Left lung (tissue), 4 donors: ENCODE measurements at regions not wholly inside any gene's neighbourhood (a gene's known extent, or its start where the extent isn't known, plus 50 kb on each side); places are given as distances from the start of the nearest gene placed in this dataset.

Source experiments
- ATAC-seq: fragments of 200-7000 bp; cut with Tn5 transposase; one replicate; pipeline ENCODE4 v1.9.1; 2020; ENCODE audit warnings: moderate library complexity
- DNase-seq, 4 donors: peaks; one replicate each; pipeline ENCODE4 v3.0.0-alpha.2; 2013 to 2020
- H3K27ac ChIP-seq, 2 donors: fragments of 200-600 bp; sonication (generic) in 1 of 2; one replicate each; pipeline versions ENCODE4 v1.5.0 to v1.8.0; 2020 to 2021
- H3K27me3 ChIP-seq, 2 donors: fragments of 200-600 bp; sonication (generic) in 1 of 2; one replicate each; pipeline versions ENCODE4 v1.5.0 to v1.8.0; 2020 to 2021
- H3K36me3 ChIP-seq, 2 donors: fragments of 200-600 bp; sonication (generic) in 1 of 2; one replicate each; pipeline versions ENCODE4 v1.5.0 to v1.8.0; 2020 to 2021
- H3K4me1 ChIP-seq, 2 donors: fragments of 200-600 bp; one replicate each; pipeline ENCODE4 v1.8.0; 2021
- H3K4me3 ChIP-seq, 2 donors: fragments of 200-600 bp; sonication (generic) in 1 of 2; one replicate each; pipeline versions ENCODE4 v1.5.0 to v1.8.0; 2020 to 2021; ENCODE audit warnings: mild to moderate bottlenecking in 1 of 2
- H3K9me3 ChIP-seq, 2 donors: fragments of 200-600 bp; sonication (generic) in 1 of 2; one replicate each; pipeline versions ENCODE4 v1.5.0 to v1.8.0; 2020 to 2021
- CTCF ChIP-seq, 2 donors: fragments of 200-600 bp; sonication (generic) in 1 of 2; IDR thresholded peaks; one replicate each; pipeline versions ENCODE4 v1.5.0 to v1.8.0; 2021; ENCODE audit warnings: antibody characterized with exemption in 2 of 2
- intact Hi-C, 2 donors: fragments of 100-400 bp; cut with DNase I; formaldehyde crosslinking; loops; one replicate each; pipeline versions ENCODE4 v1.11.2 to v1.14.2; 2022
- donor health status: DM: no; HTN: yes; CAD: no.
- donor health status: DM: no; HTN: no; CAD: no.

GRCh38 chr1:143698016-143698415 is 273.8 kb downstream of the FAM72C start:
- no peaks in the 10 kb centered on the region for H3K4me1 ChIP-seq
- peak; percentile 21 to 34 for TF ChIP-seq CTCF (IDR thresholded peaks at IDR 0.05)
- H3K27me3 ChIP-seq, result peaks cover 58 to 74% of the 10 kb centered on the region in 2 donors
- ATAC-seq, result peak; percentile 71
- intact Hi-C loops, result no loop called here
- no peak overlapping the region for H3K27ac ChIP-seq
- H3K36me3 ChIP-seq, result no peaks in the 10 kb centered on the region
- DNase-seq, result peak in 1 of 4 donors; percentile 25
- no peaks in the 10 kb centered on the region for H3K9me3 ChIP-seq
- H3K4me3 ChIP-seq, result no peak overlapping the region

- no peaks in the 10 kb centered on the region for H3K9me3 ChIP-seq
- intact Hi-C loops, result no loop called here
- no peak overlapping the region for H3K27ac ChIP-seq
- no peaks in the 10 kb centered on the region for H3K36me3 ChIP-seq
- DNase-seq (no peak), ATAC-seq (no peak)
- H3K4me1 ChIP-seq, result no peaks in the 10 kb centered on the region
- peaks cover 56 to 86% of the 10 kb centered on the region in 2 donors for H3K27me3 ChIP-seq
- no peak overlapping the region for H3K4me3 ChIP-seq
- no peak for TF ChIP-seq CTCF (IDR thresholded peaks at IDR 0.05)
Observed at GRCh38 chr1:143694085-143694484, 277.7 kb downstream of the FAM72C start.

- DNase-seq, result no peak
- no peaks in the 10 kb centered on the region for H3K36me3 ChIP-seq
- H3K27me3 ChIP-seq, result peaks cover 35 to 66% of the 10 kb centered on the region in 2 donors
- no peaks in the 10 kb centered on the region for H3K9me3 ChIP-seq
- no peak for TF ChIP-seq CTCF (IDR thresholded peaks at IDR 0.05)
- intact Hi-C loops, result no loop called here
- H3K4me3 ChIP-seq, result no peak overlapping the region
- no peak for ATAC-seq
- H3K4me1 ChIP-seq, result no peaks in the 10 kb centered on the region
- H3K27ac ChIP-seq, result no peak overlapping the region
Observed at GRCh38 chr1:143691971-143692529, 279.7 kb downstream of the FAM72C start.

GRCh38 chr1:143691400-143691891 is 280.3 kb downstream of the FAM72C start:
- H3K9me3 ChIP-seq, result no peaks in the 10 kb centered on the region
- H3K4me3 ChIP-seq, result no peak overlapping the region
- TF ChIP-seq CTCF (IDR thresholded peaks at IDR 0.05), result no peak
- ATAC-seq, result no peak
- intact Hi-C loops, result no loop called here
- no peak for DNase-seq
- peaks cover 29 to 60% of the 10 kb centered on the region in 2 donors for H3K27me3 ChIP-seq
- H3K4me1 ChIP-seq, result no peaks in the 10 kb centered on the region
- no peaks in the 10 kb centered on the region for H3K36me3 ChIP-seq
- no peak overlapping the region for H3K27ac ChIP-seq

GRCh38 chr1:143689781-143690180 is 282.0 kb downstream of the FAM72C start:
- TF ChIP-seq CTCF (IDR thresholded peaks at IDR 0.05), result no peak
- Histone ChIP-seq H3K9me3 (no peaks in the 10 kb centered on the region), H3K4me1 (no peaks in the 10 kb centered on the region), H3K36me3 (no peaks in the 10 kb centered on the region), H3K27me3 (peaks cover 26 to 49% of the 10 kb centered on the region in 2 donors), H3K27ac (no peak overlapping the region), H3K4me3 (no peak overlapping the region)
- DNase-seq (no peak), ATAC-seq (no peak)
- intact Hi-C loops, result no loop called here
